Brain microvascular endothelial cell (primary cell): ENCODE measurements at regions not wholly inside any gene's neighbourhood (a gene's known extent, or its start where the extent isn't known, plus 50 kb on each side); places are given as distances from the start of the nearest gene placed in this dataset.

ENCODE experiments used
- DNase-seq: peaks from one replicate; pipeline ENCODE4 v3.0.0-alpha.2; 2020
- H3K27ac ChIP-seq: fragments of 250-450 bp; sonication (Bioruptor Pico); 2 replicates; pipeline ENCODE4 v1.5.1; 2020; ENCODE audit warnings: mild to moderate bottlenecking, moderate library complexity
- H3K27me3 ChIP-seq: fragments of 250-450 bp; sonication (Bioruptor Pico); replicated peaks from 2 replicates; pipeline ENCODE4 v1.5.1; 2020; ENCODE audit warnings: mild to moderate bottlenecking
- H3K36me3 ChIP-seq: fragments of 250-450 bp; sonication (Bioruptor Pico); replicated peaks from 2 replicates; pipeline ENCODE4 v1.5.1; 2020; ENCODE audit warnings: mild to moderate bottlenecking
- H3K4me3 ChIP-seq: 2 replicates; pipeline ENCODE4 v1.5.1; 2011; ENCODE audit warnings: low read depth, mild to moderate bottlenecking, control low read depth, low read length, moderate library complexity
- CTCF ChIP-seq: IDR thresholded peaks from 2 replicates; pipeline ENCODE4 v1.5.1; 2011; ENCODE audit warnings: low read depth, mild to moderate bottlenecking, moderate library complexity, low read length, control low read depth, inconsistent platforms; ENCODE audit errors: missing control alignments
- in situ Hi-C: cut with HindIII; loops from 2 replicates; pipeline ENCODE4 v1.10.0; 2017; ENCODE audit warnings: low sequenced_read_pairs, low pct_ligation_motif_present

GRCh38 chr9:1337169-1337568 lies 287.0 kb downstream of the DMRT2 start:
- H3K36me3 ChIP-seq, result no peaks in the 10 kb centered on the region
- TF ChIP-seq CTCF, result no peak
- no peaks in the 10 kb centered on the region for H3K27me3 ChIP-seq
- DNase-seq, result no peak
- H3K4me3 ChIP-seq, result no peak overlapping the region
- no peak overlapping the region for H3K27ac ChIP-seq
- in situ Hi-C loops, result no loop called here

- H3K27ac ChIP-seq, result no peak overlapping the region
- DNase-seq, result no peak
- no peaks in the 10 kb centered on the region for H3K27me3 ChIP-seq
- H3K36me3 ChIP-seq, result no peaks in the 10 kb centered on the region
- no peak for TF ChIP-seq CTCF
- no peak overlapping the region for H3K4me3 ChIP-seq
- in situ Hi-C loops, result no loop called here
Measured at GRCh38 chr9:1340390-1340789, 290.2 kb downstream of the DMRT2 start.

- no peak for DNase-seq
- in situ Hi-C loops, result no loop called here
- H3K27me3 ChIP-seq, result no peaks in the 10 kb centered on the region
- TF ChIP-seq CTCF, result no peak
- no peaks in the 10 kb centered on the region for H3K36me3 ChIP-seq
- no peak overlapping the region for H3K4me3 ChIP-seq
- H3K27ac ChIP-seq, result no peak overlapping the region
Measured at GRCh38 chr9:1353291-1353690, 303.1 kb downstream of the DMRT2 start.

- Histone ChIP-seq H3K36me3 (no peaks in the 10 kb centered on the region), H3K27ac (no peak overlapping the region), H3K27me3 (no peaks in the 10 kb centered on the region), H3K4me3 (no peak overlapping the region)
- DNase-seq, result no peak
- TF ChIP-seq CTCF, result no peak
- in situ Hi-C loops, result no loop called here
Measured at GRCh38 chr9:1354086-1354485, 303.9 kb downstream of the DMRT2 start.

- Histone ChIP-seq H3K4me3 (no peak overlapping the region), H3K36me3 (no peaks in the 10 kb centered on the region), H3K27me3 (no peaks in the 10 kb centered on the region), H3K27ac (no peak overlapping the region)
- DNase-seq, result no peak
- in situ Hi-C loops, result no loop called here
- TF ChIP-seq CTCF, result no peak
Measured at GRCh38 chr9:1354606-1355005, 304.4 kb downstream of the DMRT2 start.

GRCh38 chr9:1355656-1356055 lies 305.5 kb downstream of the DMRT2 start:
- in situ Hi-C loops, result no loop called here

More at GRCh38 chr9:1355656-1356055, 305.5 kb downstream of the DMRT2 start:
- H3K27ac ChIP-seq, result no peak overlapping the region
- no peak for DNase-seq
- H3K27me3 ChIP-seq, result no peaks in the 10 kb centered on the region
- no peak for TF ChIP-seq CTCF
- no peak overlapping the region for H3K4me3 ChIP-seq
- H3K36me3 ChIP-seq, result no peaks in the 10 kb centered on the region
